NCI-H1105 (cell line): ENCODE measurements at regions not wholly inside any gene's neighbourhood (a gene's known extent, or its start where the extent isn't known, plus 50 kb on each side); places are given as distances from the start of the nearest gene placed in this dataset.

ENCODE experiments used
- DNase-seq: peaks from one replicate; lab custom pipeline; 2025; lab: John Stamatoyannopoulos, UW

- no peak for DNase-seq
Measured at GRCh38 chr4:14445882-14446281, 556.4 kb upstream of the CPEB2 start.

- DNase-seq: no peak
Measured at GRCh38 chr4:14446311-14446710, 556.0 kb upstream of the CPEB2 start.

GRCh38 chr4:14446904-14447303 is 555.4 kb upstream of the CPEB2 start:
- DNase-seq: no peak

- DNase-seq: no peak
Measured at GRCh38 chr4:14449308-14449707, 553.0 kb upstream of the CPEB2 start.

- no peak for DNase-seq
Measured at GRCh38 chr4:14452001-14452400, 550.3 kb upstream of the CPEB2 start.

GRCh38 chr4:14452764-14453163 is 549.5 kb upstream of the CPEB2 start:
- no peak for DNase-seq

- no peak for DNase-seq
Measured at GRCh38 chr4:14458463-14458862, 543.8 kb upstream of the CPEB2 start.

GRCh38 chr4:14465057-14465456 is 537.2 kb upstream of the CPEB2 start:
- DNase-seq: no peak

- no peak for DNase-seq
Measured at GRCh38 chr4:14465507-14465906, 536.8 kb upstream of the CPEB2 start.

- DNase-seq: no peak
Measured at GRCh38 chr4:14478504-14478903, 523.8 kb upstream of the CPEB2 start.

GRCh38 chr4:14496408-14496807 is 505.9 kb upstream of the CPEB2 start:
- DNase-seq: no peak

- no peak for DNase-seq
Measured at GRCh38 chr4:14496969-14497368, 505.3 kb upstream of the CPEB2 start.

- no peak for DNase-seq
Measured at GRCh38 chr4:14504162-14504561, 498.1 kb upstream of the CPEB2 start.

- no peak for DNase-seq
Measured at GRCh38 chr4:14513471-14513870, 488.8 kb upstream of the CPEB2 start.

GRCh38 chr4:14515556-14515955 is 486.7 kb upstream of the CPEB2 start:
- DNase-seq: no peak

GRCh38 chr4:14518136-14518535 is 484.1 kb upstream of the CPEB2 start:
- DNase-seq: no peak

- DNase-seq: no peak
Measured at GRCh38 chr4:14520171-14520570, 482.1 kb upstream of the CPEB2 start.

GRCh38 chr4:14524276-14524675 is 478.0 kb upstream of the CPEB2 start:
- DNase-seq: no peak

GRCh38 chr4:14528918-14529317 is 473.4 kb upstream of the CPEB2 start:
- DNase-seq: no peak

- DNase-seq: no peak
Measured at GRCh38 chr4:14529653-14530052, 472.6 kb upstream of the CPEB2 start.

GRCh38 chr4:14532436-14532835 is 469.8 kb upstream of the CPEB2 start:
- DNase-seq: peak; percentile 34

GRCh38 chr4:14539246-14539645 is 463.0 kb upstream of the CPEB2 start:
- DNase-seq: no peak

GRCh38 chr4:14545163-14545562 is 457.1 kb upstream of the CPEB2 start:
- DNase-seq: no peak

GRCh38 chr4:14545807-14546206 is 456.5 kb upstream of the CPEB2 start:
- DNase-seq: no peak

GRCh38 chr4:14552119-14552518 is 450.2 kb upstream of the CPEB2 start:
- DNase-seq: no peak
